AG09319 (cell line): ENCODE measurements at regions not wholly inside any gene's neighbourhood (a gene's known extent, or its start where the extent isn't known, plus 50 kb on each side); places are given as distances from the start of the nearest gene placed in this dataset.
"Not testable (repeated sequence)": the region's sequence is repeated elsewhere in the genome, so short reads cannot be mapped to it uniquely, and the experiment has no call there.

ENCODE experiments used
- DNase-seq: peaks from one replicate; pipeline ENCODE4 v3.0.0-alpha.2; 2010; ENCODE audit warnings: low read depth; ENCODE audit errors: extremely low read depth
- CTCF ChIP-seq: IDR thresholded peaks from 2 replicates; pipeline ENCODE4 v1.5.1; 2011; ENCODE audit warnings: low read depth, mild to moderate bottlenecking, inconsistent platforms, low read length, moderate library complexity

- DNase-seq, result no peak
- TF ChIP-seq CTCF, result no peak
These were observed 465.2 kb downstream of the LRRC70 start for GRCh38 chr5:63043792-63044191.

- TF ChIP-seq CTCF, result no peak
- no peak for DNase-seq
These were observed 453.7 kb downstream of the LRRC70 start for GRCh38 chr5:63032343-63032742.

- no peak for TF ChIP-seq CTCF
- DNase-seq, result no peak
These were observed 451.3 kb downstream of the LRRC70 start for GRCh38 chr5:63029891-63030290.

- DNase-seq, result no peak
- TF ChIP-seq CTCF, result no peak
These were observed 447.1 kb downstream of the LRRC70 start for GRCh38 chr5:63025679-63026078.

- TF ChIP-seq CTCF, result no peak
- DNase-seq, result no peak
These were observed 443.8 kb downstream of the LRRC70 start for GRCh38 chr5:63022403-63022802.

GRCh38 chr5:63011158-63011557 is 432.5 kb downstream of the LRRC70 start:
- DNase-seq, result no peak

GRCh38 chr5:63008195-63008594 is 429.6 kb downstream of the LRRC70 start:
- no peak for DNase-seq
- TF ChIP-seq CTCF, result no peak

More at GRCh38 chr5:63011158-63011557, 432.5 kb downstream of the LRRC70 start:
- no peak for TF ChIP-seq CTCF

GRCh38 chr5:62994842-62995241 is 416.2 kb downstream of the LRRC70 start:
- not testable (repeated sequence) for DNase-seq
